ENCODE measurements at regions not wholly inside any gene's neighbourhood (a gene's known extent, or its start where the extent isn't known, plus 50 kb on each side); places are given as distances from the start of the nearest gene placed in this dataset.
A peak's percentile ranks its signal among the peaks of the same experiment; 100 is the strongest.

DNA sequence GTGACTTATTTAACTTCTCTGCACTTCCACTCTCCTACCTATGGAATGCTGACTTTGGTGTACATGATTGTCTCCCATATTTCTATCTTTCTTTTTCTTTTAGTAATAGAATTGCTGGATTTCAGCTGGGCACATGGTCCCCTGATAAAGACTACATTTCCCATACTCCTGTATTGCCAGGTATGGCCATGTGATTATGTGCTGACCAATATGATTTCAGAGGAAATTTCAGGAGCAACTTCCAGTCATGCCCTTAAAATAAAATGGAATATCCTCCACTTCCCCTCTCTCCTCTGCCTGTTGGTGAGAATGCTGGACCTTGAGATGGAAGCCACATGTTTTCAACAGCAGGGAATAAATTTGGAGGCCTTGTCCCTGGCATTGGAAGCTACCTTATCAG, 130.7 kb upstream of the IGSF21 start:
- no peak for DNase-seq (ENCODE audit: low read depth)

DNA sequence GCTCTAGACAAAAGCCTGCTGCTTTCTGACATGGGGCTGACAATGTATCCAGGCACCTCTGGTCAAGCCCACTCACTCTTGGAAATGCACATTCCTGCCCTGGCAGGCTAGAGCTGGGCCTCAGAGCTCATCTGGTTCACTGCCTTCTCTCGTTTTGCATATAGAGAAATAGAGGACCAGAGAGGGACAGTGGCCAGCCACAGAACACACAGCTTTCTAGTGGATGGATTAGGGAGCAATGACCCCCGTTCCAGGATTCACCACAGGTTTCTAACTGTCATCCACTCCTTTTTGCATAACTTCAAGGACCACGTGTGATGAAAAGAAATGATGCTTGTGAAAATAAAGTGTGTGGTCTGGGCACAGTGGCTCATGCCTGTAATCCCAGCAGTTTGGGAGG, 129.6 kb upstream of the IGSF21 start:
- no peak for DNase-seq (ENCODE audit: low read depth)

DNA sequence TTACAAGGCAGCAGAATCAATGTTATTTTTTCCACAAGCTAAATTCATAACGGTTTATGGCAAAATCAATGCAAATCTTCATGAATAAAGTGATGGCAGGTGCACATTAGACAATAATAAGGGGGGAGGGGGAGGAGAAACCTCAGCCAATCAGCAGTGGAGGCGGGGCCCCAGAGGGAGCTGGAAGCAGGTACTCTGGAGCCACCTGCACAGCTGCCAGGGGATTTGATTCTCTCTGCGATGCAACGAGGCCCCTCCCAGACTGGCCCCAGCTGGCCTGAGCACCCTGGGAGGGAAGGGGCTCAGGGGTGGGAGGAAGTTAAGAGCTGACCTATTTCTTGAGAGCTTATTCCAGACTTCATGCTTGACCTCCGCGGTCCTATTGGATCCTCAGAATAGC, 127.8 kb upstream of the IGSF21 start:
- DNase-seq (ENCODE audit: low read depth): no peak

DNA sequence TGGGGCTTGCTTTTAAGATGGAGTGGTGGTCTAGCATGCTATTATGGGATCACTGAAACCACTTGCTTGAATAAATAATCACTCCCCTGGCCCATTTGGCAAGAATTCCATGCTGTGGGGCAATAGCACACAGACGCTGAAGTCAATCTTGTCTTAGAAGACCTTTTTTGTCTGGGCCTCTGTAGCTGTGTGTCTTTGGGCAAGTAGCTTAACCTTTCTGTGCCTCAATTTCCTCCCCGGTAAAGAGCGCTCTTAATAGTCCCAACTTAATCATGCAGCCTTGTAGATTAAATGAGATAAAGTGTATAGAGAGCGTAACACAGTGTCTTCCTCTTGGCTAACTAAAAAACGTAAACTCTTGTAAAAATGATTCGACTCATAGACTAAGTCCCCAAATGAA, 125.4 kb upstream of the IGSF21 start:
- no peak for DNase-seq (ENCODE audit: low read depth)

DNA sequence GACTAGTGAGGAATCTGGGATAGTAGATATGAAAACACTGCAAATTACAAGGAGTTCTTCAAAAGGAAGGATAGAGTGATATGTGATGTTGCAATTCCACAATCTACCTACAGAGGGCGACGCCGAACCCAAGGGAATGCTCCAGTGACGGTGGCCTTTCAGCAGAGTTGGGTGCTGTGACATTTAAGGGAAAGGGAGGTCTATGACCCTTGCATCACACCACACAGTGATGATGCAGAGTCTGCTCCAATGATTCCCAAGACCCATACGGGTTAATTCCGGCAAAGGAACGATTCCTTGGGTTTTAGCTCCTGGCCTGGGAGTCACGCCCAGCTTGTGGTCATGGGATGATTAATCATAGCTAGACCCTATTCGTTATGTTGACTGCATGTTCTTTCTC, 123.0 kb upstream of the IGSF21 start:
- DNase-seq (ENCODE audit: low read depth): peak; percentile 17

DNA sequence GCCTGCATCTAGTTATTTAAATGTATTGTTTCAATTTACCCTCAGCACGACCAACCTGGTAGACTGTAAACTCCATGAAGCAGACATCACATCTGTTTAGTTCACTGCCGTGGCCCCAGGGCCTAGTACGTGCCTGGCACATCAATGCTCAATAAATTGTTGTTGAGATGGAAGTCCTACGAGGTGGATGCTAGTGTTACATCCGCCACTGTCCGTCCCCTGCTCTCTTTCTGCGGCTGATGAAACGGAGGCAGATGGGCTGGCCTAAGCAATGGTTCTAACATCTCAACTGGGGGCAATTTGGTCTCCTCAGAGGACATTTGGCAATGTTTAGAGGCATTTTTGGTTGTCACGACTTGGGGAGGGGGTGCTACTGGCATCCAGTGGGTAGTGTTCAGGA, 121.4 kb upstream of the IGSF21 start:
- no peak for DNase-seq (ENCODE audit: low read depth)

DNA sequence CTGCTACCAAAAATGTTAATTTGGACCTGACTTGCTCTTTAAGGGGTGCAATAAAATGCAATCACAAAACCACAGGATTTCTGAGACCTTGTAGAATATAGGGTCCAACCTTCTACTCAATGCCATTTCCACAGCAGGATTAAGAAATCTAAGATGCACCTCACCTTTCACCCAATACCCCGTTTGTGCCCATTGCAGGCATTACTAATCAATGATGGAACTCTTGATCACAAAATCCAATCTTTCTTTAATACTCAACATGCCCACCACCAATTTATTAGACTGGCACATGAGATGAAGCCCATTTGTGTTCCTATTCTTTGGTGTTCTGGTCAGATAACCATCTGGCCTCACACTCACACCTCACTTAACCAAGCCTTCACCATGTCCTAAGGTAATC, 117.2 kb upstream of the IGSF21 start:
- no peak for DNase-seq (ENCODE audit: low read depth)

DNA sequence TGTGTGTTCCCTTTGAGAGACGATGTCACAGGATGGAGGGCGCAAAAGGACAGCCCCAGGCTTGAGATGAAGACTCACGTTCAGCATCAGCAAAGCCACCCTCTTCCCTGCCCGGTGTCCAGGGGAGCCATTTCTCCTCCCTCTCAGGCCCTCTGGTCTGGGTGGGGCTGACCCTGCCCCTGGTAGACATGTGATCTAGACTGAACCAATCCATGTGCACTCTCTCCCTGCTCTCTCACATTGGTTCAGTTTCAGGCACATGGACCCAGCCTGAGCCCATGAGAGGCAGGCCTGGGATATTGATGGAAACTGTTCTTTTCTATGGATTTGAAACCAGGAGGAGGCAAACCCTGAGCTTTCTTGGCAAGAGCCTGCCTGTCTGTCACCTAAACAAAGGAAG, 115.6 kb upstream of the IGSF21 start:
- DNase-seq (ENCODE audit: low read depth): no peak

DNA sequence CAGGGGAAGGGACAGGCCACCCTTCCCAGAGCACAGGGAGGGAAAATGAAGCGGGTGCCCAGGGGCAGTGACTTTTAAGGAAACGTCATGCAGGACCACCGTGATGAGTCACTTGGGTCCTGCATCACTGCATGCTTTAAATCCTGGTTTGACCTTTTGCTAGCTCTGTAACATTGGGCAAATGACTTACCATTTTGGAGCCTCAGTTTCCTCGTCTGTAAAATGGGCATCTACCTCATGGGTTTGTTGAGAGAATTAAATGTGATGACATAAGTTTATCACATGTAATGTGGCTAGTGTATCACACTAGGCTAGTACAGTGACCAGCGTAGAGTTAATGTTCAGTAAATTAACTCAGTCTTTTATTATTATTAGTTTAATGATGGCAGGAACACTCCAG, 114.8 kb upstream of the IGSF21 start:
- no peak for DNase-seq (ENCODE audit: low read depth)

DNA sequence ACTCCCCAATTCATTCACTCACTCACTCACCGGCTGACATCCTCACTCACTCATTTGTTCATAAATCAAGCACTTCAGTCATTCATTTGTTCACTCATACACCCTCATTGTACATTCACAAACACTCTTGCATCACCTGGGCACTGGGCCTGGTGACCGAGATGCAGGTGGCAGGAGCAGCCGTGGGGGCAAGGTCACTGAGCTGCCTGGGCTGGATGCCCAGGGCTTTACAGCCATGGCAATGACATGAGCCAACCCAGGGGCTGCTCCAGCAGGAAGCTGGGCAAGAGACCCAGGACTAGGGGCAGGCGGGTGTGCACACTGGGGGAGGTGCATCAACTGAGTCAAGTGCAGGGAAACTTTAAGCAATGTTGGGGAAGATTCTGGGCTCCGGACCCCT, 113.6 kb upstream of the IGSF21 start:
- no peak for DNase-seq (ENCODE audit: low read depth)

DNA sequence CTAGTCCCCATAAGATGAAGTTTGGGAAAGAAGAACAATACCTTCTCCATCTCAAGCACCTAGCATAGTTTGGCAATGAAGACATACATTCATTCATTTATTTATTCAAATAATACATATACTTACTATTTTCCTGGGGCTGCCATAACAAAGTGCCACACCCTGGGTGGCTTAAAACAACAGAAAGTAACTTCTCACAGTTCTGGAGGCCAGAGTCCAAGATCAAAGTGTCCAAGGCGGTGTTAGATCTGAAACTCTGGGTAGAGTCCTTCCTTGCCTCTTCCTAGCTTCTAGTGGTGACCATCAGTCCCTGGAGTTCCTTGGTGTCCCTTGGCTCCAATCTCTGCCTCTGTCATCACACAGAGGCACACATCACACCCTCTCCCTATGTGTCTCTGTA, 112.1 kb upstream of the IGSF21 start:
- no peak for DNase-seq (ENCODE audit: low read depth)

DNA sequence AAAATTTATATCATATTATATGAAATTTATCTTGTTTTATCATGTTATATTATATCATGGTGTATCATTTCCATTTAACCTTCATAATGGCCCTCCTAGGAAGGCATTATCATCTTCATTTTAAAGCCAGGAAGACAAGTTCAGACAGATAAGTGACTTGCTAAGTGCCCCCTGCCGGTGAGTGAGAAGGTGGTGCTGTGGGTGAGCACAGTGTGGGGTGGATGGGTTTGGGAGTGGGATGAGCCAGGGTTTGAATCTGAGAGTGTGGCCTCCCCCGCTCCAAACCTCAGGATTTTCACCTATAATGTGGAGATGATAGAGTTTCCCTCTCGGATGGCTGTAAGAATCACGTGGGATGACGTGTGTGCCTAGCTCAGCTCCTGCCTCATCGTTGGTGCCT, 108.7 kb upstream of the IGSF21 start:
- DNase-seq (ENCODE audit: low read depth): no peak

DNA sequence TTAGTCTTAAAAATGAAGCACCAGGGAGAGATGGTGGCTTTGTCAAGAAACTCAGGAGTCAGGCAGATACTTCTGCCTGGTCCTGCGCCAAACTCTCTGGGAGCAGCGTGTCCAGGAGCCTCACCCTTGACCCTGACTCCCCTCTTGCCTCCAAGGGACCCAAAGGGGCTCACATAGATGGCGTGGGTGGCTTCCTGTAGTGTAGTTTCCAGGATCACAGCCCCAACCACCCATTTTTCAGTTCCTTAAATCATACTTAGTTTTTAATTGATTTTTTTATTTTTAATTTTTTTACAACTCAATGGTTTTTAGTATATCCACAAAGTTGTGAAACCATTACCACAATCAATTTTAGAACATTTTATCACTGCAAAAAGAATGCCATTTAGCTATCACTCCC, 107.7 kb upstream of the IGSF21 start:
- DNase-seq (ENCODE audit: low read depth): no peak

DNA sequence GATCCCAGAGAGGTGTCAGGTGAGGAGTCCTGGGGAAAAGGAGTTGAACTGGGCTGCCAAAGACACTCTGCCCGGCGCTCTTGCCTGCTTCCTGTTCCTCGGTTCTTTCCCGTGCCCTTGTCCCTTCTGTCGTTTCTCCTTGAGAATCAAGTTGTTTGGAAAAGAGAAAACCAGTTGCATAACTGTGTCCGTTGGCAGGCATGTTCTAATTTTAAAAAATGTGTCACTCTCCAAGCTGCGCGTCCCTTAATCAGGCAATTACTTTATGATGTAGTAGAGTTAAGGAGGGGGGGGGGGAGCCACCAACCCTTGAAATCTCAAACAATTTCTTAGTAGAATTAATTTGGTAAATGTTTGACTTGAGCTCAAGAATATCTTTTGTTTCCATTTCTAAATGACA, 105.9 kb upstream of the IGSF21 start:
- DNase-seq (ENCODE audit: low read depth): no peak

DNA sequence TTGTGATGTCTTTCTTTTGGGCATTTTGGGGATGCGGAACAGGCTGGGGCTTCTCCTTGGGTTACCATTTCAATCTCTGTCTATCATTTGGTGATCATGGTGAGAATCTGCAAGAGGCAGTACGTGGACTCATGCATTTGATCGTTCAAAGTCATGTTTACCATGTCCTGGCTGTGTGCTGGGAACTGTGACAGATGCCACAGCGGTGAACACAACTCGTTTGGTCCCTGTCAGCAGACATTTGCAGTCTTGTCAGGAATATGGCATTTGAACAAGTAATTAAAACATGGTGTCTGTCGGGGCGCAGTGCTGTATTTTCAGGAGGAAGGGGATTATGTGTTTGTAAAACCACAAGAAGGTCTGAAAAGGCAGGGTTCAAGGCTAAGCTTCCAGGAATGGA, 103.3 kb upstream of the IGSF21 start:
- no peak for DNase-seq (ENCODE audit: low read depth)

DNA sequence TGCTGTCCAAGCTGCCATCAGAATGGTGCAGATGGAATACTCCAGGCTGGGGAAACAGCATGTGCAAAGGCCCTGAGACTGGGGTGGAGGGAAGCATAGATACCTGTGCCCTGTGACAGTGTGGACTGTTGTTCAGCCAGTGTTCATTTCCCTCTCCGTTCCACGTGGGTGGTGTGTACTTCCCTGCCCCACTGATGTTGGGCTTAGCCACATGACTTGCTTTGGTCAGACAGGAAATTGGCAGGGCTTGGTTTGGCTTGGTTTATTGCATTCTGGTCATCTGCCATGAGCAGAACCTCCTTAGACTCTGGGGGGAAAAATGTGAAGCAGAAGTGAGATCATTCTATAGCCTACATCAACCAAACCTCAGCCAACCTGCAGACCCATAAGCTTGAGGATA, 102.4 kb upstream of the IGSF21 start:
- no peak for DNase-seq (ENCODE audit: low read depth)

DNA sequence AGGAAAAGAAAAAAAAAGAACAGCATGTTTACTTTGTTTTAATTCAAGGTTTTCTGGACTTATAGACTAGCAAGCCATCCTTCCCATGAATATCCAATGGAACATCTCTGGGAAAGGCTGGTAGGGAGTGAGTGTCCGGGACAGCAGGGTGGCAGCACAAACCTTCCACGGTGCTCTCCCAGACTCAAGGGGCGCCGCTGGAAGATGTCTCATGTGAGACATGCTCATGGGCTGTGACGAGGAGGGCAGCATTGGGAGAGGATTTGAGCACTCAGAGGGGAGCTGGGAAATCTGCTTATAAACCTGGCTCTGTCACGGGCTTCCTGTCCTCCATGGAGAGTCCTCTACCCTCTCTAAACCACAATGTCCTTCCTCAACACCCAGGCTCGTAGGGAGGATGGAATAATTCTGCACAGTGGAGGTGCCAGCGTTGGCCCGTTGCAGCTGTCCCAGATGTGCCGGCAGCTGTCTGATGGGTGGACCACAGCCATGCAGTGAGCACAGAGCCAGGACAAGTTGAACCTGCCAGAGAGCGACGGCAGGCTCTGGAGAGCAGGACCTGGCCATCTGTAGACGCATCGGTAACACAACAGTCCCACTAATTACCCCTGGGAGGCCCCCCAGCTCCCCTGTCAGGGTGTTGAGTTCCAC, 100.1 kb upstream of the IGSF21 start:
- no peak for DNase-seq (ENCODE audit: low read depth)

DNA sequence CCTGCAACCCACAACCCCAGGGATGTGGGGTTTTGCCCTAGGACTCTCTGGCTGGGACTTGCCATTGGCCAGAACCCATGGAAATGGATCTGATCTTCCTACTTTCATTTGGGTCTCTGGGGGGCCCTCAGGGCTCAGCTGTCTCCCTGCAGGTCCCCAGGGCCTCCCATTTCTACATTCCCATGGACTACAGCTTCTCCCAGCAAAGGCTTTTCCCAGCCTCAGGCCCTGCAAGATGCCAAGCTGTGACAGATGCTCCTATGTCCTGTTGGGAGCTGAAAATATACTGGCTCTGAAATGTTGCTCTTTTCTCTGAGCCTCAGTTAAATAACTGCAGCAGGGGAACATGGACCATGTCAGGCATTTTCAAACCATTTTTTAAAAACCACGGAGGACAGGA, 99.5 kb upstream of the IGSF21 start:
- DNase-seq (ENCODE audit: low read depth): no peak

DNA sequence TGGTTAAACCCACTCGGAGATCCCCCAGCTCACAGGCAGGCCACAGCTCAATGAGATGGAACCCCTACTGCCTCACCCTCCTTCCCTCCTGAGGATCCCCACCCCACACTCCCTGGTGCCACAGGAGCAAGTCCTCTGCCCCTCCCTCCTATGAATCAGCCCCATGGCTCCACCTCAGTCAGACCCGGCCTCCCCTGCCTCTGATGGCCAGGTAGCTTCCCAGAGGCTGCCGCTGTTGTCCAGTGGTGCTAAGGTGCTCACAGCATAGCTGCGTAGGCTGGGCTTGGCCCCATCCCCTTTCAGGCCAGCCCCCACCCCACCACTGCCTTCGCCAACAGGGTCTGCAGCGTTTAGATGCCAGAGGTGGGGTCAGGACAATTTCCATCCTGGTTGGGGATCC, 98.5 kb upstream of the IGSF21 start:
- DNase-seq (ENCODE audit: low read depth): no peak

DNA sequence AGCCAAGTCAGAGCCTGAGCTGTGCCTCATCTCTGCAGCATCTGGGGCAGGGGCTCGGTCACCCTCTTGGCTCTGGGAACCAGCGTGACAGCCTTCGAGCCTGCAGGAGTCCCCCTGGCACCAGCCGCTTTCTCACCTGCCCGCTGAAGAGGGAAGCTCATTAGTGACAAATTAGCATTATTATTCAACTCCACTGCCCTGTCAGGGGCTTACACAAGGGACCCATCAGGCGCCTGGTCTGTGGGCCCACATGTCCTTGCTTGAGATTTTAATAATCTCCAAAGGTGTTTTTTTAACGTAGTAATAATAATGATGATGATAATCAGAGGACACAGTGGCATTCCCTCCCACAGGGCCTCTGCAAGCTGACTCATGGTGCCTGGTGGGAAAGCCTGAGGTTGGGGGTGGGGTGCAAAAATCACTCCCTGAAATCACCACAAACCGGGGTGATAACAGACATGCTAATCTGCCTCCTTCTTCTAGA, 98.1 kb upstream of the IGSF21 start:
- DNase-seq (ENCODE audit: low read depth): no peak

DNA sequence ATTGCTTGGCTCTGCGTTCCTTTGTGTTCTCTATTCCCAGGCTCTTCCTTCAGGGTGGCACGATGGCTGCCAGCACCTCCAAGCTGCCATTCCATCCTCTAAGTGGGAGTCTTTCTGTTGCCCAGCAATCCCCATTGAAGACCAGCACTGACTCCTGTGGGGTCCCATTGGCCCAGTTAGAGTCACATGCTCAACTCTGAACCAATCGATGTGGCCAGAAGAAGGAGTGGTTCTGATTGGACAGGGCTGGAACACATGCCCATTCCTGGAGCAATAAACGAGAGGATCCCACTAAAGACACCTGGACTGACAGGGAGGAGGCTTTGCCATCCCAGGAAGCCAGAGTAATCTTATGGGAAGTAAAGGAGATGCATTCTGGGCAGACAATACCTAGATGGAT, 97.2 kb upstream of the IGSF21 start:
- no peak for DNase-seq (ENCODE audit: low read depth)

DNA sequence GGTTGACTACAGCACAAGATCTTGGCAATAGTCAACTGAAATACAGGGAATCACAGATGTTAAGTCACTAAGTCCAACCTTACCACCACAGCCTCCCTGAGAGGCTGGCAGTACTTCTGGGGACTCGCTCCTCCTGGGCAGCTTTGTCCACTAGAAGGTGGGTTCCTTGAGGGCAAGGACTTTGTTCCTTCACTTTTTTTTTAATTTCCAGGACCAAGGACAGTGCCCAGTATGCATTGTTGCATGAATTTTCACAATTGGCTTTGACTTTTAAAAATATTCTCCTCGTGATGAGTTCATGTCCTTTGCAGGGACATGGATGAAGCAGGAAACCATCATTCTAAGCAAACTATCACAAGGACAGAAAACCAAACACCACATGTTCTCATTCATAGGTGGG, 96.7 kb upstream of the IGSF21 start:
- DNase-seq (ENCODE audit: low read depth): no peak

DNA sequence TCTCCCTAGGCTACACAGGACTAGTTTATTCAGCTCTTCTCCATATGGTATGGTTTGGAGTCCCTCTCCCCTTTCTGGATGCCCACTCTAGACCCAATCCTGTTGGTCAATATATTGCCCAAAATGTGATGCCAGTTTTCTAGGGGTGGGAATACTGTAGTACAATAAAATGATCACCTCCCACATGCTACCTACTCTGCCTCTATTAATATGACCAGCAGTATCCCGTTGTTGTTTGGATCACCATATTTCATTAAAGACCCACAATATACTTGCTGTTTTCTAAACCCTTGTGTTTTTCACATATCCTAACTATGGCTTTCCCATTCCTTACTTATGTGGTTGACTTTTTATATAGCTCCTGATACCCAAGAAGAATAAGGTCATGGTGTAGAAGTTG, 95.9 kb upstream of the IGSF21 start:
- no peak for DNase-seq (ENCODE audit: low read depth)

DNA sequence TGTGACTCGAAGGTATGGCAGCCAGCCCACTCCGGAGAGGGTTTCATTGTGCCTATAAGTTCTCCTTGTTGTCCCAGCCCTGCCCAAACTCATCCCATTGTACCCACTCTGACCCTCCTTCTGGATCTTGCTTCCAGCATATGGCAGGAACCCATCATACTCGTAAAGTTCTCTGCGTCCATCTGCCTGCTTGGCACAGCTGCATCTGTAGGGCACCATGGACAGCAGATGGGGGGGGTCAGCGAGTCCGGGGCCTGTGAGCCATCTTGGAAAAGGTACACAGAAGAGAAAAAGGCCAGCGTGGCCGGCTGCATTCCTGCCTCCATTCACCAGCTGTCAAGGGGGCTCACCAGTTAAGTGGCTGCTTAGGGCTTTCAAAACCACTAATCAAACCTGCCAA, 94.9 kb upstream of the IGSF21 start:
- no peak for DNase-seq (ENCODE audit: low read depth)

DNA sequence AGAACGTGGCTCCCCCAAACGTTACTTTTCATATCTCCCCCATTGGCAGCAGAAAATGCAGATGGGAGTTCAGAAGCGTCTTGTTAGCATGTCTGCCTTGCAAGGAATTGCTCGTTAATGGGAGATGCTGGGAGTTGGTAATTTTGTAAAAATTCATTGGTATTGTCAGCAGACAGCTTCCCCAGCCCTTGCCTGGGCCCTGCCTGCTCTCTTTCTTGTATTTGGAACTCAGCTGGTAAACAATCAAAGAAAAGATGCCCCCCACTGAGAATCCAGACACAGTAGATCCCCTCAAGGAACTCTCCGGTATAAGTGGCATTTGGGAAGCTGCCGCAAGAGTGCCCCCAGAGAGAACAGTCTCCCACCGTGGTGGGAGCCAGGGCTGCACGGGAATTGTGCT, 94.4 kb upstream of the IGSF21 start:
- no peak for DNase-seq (ENCODE audit: low read depth)
